LoVo (cell line): ENCODE measurements at regions not wholly inside any gene's neighbourhood (a gene's known extent, or its start where the extent isn't known, plus 50 kb on each side); places are given as distances from the start of the nearest gene placed in this dataset.

Source experiments
- DNase-seq: peaks from one replicate; pipeline ENCODE4 v3.0.0-alpha.2; 2016; ENCODE audit warnings: low spot score

DNA sequence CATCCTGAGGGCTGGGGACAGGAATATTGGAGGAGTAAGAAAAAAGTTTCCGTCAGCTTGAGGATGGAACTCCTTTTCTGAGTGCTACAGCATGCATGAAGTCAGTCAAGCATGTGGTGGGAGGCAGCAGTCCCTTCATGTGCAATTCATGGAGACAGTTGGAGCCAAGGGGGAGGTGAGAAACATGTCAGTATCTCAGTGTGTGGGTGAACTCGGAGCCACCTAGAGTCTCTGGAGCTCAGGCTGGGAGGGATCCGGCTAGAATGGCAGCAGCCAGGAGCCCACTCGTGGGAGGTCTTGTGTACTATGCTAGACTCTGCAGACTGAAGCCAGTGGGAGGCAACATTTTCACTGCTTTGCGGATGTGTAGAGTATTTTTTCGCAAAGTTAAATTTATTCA lies 60.3 kb downstream of the AVPR1A start:
- DNase-seq: no peak

DNA sequence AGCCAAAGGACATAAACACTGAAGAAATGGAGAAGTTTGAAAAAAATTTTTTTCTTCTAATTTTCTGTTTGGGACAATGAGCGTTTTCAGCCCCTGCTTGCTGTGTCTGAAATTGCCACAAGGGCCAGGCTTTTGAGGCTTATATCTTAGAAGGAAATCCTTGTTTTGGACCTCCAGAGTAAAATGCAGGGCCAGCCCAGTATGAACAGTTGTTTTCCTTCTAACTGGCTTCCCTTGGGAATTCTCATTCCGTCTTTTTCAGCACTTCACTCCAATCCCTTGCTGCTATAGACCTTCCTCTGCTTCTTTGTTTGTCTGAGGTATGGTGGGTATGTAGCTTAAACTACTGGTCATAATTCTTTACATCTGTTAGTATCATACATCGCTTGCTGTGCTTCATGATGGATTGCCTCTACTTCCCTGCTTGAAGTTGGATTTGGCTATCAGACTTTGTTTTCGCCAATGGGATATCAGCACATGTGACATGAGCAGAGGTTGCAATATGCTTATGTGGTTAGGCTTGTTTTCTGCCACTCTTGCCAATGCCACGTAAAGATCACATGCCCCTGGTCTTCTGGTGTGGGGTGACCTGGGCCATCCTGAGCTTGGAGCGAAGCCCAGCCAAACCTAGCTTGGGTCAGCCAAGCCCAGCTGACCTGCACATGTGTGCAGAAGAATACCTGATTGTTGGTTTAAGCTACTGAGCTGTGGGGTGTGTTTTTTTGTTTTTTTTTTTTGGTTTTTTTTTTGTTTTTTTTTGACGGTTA lies 64.7 kb downstream of the AVPR1A start:
- no peak for DNase-seq

DNA sequence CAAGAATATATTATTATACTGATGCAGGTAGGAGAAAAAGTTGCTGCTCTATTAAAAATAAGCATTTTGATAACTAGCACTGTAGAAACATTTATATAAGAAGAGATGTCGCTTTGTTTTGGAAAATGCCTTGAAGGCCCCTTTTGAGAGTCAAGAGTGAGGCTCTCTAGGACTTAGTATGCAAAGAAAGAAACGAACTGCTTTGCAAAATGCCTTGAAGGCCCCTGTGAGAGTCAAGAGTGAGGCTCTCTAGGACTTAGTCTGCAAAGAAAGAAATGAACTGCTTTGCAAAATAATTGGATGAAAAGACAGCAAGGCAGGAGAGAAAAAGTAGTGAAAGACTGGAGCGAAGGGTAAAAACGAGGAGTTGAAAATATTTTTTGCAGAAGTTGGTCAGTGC lies 65.9 kb downstream of the AVPR1A start:
- no peak for DNase-seq

DNA sequence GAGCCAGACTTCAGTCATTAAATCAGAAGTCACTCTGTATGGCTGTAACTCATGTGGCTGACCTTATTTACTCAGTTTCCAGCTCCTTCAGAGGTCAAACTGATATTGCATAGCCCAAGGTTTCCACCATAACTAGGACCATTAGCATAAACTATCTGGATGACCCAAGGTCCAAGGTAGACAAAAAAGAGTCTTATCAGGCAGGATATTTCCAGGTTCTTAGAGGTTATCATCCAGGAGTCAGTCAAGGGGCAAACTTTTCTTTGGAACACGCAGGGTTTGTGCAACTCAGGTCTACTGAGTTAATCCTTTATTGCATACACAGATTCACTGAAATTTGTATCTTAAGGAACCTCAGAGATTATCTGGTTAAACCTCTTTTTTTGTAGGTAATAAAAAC lies 66.5 kb downstream of the AVPR1A start:
- no peak for DNase-seq

DNA sequence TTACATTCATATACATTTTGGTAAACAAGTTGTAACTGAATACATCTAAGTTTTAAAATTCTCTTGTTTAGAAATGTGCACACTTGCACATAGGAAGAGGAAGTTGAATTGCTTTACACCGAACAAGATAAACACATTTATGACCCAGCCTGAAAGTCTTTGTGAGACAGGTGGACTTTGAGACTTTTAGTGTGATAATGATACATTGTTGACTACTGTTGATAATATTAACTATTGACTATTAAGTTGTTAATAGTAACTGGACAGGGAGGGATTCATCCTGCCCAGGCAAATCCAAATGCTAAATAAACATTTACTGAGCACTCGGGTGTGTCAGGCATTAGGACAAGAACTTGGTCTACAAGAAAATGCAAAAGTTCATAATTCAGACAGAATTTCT lies 68.0 kb downstream of the AVPR1A start:
- DNase-seq: no peak

DNA sequence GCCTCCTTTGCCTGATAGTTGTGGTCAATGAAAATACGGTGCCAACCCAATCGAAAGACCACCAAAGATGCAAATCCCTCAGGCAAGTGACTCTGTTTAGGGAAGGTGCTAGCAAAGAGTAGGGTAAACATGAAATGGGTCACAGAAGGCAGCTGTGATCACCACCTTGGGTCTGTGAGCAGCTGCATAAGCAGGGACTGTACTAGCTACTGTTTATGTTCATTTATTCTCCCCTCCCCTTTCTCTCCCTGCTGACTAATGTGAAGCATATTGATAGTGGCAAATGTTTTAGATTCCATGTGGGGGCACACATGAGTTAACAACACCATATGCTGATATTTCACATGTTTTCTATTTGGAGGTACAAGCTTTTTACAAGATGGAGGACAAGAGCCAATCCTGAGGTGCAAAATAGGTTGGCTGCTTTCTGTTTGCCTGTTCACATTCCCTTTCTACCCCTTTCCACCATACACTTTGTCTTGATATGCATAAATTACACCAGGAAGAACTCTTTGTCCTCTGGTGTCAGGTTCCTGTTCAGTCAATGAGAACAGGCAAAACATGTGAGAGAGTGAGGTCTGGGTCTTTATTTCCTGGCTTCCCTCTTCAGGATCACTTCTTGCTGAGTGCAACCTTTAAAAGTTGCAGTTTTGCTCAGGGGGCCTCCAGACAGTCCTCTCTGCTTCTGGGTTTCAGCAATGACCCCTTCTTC lies 71.1 kb downstream of the AVPR1A start:
- DNase-seq: no peak

DNA sequence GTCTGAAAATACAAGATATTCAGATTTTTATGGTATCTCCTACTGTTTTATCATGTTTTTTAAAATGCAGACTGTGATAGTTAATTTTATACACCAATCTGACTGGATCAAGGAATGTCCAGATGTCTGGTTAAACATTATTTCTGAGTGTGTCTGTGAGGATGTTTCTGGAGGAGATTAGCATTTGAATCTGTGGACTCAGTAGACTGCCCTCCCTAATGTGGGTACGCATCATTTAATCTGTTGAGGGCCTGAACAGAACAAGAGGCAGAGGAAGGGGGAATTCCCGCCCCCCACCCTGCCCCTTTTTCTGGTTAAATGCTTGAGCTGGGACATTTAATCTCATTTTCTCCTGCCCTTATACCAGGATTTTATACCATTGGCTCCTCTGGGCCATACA lies 72.1 kb downstream of the AVPR1A start:
- DNase-seq: no peak

DNA sequence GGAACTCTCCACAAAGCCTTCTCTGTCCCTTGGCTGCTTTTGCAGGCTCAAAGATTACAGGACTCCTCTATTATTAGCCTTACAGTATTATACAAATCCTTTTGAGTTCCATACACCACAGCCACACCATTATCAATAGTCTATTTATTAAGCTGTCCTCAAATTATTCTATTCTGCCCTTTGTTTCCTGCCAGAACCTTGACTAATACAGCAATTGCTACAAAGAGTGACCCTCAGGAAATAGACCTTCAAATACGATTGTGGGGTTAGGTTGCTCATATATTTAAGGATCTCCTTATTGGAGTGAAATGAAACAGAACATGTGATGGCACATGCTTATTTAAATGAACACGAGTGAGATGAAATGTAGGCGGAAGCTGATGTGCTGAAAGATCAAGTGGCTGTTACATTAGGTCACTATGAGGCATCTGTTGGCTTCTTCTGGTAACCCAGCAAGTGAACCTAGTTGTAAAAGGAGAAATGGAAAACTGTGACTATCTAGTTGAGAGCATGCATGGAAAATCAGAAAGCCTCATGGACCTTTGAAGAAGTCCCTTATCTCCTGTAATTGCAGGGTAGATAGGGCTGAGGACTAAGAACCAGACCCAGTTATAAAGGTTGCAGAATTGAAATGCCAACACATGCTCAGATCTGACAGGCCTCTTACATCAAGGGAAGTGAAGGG lies 75.5 kb downstream of the AVPR1A start:
- no peak for DNase-seq

DNA sequence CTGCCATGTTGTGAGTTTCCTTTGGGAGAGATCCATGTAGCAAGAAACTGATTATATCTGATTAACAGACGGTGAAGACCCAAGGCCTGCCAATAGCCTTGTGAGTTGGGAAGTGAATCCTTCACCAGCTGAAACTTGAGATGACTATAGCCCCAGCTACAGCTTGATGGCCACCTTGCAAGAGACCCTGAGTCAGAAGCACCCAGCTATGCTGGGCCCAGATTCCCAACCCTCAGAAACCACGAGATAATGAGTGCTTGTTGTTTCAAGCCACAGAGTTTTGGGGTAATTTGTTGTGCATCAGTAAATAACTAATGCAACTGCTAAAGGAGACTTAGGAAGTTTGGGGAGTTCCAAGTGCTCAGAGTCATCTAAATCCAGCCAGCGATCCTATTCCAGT lies 80.3 kb downstream of the AVPR1A start:
- DNase-seq: no peak

DNA sequence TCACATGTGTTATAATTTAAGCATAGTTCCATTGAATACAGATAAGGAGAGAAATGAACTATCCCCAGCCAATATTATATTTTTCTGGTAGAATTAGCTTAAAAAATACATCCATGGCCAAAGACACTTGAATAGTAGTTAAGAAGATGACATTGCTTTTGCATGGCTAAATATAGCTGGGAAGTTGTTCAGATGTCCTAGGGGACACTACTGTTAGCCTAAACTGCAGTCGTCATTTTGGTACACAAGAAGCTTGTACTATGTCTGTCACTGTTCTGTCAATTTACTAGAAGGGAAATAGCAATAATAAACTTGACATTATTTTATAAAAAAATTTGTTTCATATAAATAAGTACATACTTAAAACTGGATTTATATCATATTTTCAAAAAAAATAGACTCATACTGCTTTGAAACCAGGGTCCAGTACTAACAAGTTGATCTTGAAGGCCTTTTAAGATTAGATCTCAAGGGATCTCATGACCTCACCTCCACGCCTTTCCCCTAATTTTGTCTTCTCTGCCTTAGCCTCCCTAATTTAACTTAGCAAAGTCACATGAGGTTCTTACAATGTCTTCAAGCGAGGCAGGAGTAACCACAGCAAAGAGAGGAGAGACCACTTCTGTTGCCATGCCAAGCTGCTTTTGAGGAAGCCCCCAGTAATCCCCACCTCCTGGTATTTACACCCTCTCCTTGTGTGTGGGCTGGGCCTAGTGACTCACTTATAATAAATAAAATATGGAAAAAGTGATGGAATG lies 81.0 kb downstream of the AVPR1A start:
- DNase-seq: no peak

DNA sequence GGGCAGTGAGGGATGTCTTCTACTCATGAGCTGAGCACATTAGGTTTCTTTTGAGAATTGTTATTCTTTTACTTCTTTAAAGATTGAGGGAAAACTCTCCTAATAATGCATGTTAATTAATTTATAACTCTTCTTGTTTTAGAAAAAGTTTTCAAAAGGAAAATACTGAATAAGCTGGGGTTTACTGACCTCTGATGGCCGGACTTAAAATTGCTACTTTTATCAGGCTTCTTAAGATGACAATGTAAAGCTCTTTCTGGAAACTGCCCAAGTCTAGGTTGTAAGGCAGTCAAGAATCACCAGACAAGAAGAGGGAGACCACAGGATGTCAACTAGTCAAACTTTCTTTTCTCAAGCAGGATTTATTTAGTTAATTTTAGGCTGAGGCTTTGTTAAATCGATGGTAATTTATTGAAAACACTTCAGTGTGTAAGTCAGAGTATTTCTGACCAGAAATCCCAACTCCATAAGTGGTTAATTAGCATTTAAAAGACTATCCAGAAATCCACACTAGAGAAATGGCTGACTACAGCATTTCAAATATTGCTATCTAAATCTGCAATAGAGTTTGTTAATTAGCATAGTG lies 82.1 kb downstream of the AVPR1A start:
- peak; percentile 78 for DNase-seq

DNA sequence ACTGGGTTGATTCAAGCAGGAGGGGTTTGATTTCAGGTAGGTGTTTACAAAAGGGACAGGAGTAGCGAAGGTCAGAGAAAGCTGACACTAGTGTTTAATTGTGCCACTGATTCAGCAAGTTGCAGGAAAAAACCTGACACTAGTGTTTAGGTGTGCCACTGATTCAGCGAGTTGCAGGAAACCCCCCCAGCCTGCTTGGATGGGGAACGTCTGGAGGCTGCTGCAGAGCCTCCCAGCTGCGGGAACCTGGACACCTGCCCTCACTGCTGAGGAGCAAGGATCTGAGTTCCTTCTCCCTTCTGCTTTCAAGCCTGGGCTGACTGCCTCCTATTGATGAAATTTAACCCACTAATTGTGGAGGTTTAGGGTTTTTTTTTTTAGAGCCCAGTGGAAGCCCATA lies 84.2 kb downstream of the AVPR1A start:
- no peak for DNase-seq

DNA sequence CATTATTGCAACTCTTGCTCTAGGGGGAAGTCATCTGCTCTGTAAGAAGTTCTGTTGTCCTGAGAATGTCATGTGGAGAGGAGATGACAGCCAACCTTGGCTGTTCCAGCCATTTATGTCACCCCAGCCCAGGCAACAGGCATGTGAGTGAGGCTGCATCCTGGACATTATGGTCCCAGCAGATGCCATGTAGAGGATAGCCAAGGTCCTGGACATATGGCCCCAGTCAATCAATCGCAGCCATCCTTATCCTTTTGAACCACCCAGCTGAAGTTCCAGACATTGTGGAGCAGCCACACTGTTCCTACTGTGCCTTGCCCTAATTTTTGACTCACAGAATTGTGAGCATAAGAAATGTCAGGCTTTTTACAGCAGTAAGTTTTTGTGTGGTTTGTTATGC lies 84.9 kb downstream of the AVPR1A start:
- DNase-seq: no peak

DNA sequence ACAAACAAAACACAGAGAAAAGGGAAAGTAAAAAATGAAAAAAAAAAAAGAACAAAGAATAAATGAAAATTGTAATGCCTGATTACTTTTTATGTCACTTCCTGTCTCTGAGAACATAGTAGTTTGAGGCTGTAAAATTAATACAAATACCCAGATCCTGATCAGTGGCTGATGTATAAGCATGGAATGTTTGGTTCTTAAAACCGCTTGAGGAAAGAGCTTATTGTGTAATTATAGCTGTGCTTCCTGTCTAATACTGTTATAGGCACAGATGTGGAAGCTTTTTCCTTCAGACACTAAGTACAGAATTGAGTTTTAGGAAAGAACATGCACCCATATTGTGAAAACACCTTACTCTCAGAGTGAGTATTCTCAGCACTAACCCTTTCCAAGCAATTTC lies 86.9 kb downstream of the AVPR1A start:
- DNase-seq: no peak

DNA sequence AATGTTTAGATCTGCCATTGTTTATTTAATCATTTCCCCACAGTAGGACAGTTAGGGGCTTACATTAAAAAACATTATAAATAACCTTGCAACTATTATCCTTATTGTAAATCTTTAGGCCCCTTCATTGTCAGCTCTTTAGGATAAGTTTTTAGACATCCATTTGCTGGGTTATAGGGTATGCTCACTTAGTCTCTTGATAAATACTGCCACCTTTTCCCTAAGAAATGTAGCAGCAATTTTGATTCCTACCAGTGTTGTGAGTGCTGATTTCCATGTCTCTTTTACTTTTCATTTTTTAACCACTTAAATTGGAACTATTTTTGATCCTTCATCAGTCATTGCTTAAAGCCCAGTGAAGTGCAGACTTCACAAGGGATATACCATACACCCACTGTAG lies 94.4 kb downstream of the AVPR1A start:
- no peak for DNase-seq

DNA sequence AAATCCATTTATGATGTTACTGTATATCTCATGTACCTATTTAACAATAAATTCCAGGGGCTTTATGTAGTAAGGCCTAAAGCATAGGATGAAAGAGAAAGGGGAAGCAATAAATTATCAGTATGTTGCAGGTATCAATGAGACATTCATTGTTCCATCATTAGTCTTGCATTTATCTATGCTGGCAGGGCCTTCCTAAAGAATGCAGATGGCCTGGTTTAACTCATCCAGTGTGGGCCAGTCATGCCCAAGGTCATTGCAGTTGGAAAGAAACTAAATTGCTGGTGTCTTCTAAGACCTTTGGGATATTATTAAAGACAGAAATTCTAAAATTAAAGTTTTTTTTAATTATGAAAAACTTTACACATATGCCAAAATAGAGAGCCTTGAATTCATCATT lies 98.3 kb downstream of the AVPR1A start:
- no peak for DNase-seq

DNA sequence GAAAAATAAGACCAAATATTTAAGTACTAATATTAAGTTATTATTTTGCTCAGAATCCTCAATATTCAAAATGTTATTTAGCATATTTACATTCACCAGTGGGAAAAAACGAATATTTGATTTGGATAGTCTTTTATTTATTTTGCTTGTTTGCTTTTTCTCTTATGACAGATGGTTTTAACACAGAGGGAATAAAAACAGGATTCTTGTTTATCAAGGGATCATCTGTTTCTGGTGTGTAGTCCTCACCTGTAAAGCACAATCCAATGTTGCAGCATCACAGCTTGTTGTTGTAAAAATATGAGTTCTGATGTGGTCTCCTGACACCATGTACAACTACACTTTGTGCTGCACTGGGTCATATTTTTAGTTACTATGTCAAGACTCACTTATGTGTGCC lies 103.9 kb downstream of the AVPR1A start:
- no peak for DNase-seq

DNA sequence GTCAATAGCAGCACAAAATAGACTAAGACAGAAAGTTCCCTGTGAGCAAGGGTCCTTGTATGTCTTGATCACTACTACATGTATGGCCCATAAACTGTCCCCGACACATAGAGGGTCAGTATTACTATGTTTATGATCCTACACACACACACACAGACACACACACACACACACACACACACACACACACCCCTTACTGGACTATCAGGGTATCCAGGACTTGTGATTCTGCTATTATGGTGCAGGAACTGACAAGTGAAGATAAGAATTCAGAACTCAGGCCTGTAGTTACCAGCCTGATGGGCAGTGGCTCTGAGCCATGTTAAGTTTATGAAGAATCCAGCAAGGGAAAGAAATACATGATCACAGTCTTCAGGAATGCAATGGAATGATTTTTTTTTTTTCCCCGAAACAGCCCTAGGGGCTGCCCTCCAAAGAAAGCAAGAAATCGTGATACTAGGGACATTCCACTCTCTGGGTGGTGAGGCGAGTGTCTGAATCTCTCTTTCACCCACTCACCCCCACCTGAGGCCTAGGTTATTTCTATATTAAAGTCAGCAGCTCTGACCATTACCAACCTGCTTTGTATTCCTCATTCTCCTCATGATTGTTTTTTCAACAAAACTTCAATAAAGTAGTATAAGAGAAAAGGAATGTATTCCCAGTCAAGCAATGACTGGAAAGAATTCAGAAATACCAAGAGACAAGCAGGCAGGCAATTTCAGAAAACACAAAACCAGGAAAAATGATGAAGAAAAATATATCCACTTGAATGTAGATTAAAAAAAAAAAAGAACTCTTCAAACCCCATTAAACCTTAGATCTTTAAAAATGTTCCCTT lies 105.8 kb downstream of the AVPR1A start:
- DNase-seq: no peak

DNA sequence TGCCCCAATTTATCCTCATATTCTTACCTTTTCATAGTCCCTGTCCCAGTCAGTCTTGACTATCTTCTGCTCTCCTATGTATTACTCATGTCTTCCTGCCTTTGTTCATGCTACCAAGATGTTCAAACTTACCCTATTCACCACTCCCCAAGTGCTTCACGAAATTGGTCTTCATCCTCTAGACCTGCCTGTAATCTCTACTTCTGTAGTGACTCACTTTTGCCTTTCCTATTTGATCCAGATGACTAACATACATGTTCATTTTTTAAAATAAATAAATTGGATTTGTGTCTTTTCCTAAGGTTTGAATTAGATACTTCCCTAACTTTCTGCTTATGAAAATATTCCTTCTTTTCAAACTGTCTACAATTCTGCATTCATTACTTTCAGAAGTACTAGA lies 107.7 kb upstream of the PPM1H start:
- no peak for DNase-seq

DNA sequence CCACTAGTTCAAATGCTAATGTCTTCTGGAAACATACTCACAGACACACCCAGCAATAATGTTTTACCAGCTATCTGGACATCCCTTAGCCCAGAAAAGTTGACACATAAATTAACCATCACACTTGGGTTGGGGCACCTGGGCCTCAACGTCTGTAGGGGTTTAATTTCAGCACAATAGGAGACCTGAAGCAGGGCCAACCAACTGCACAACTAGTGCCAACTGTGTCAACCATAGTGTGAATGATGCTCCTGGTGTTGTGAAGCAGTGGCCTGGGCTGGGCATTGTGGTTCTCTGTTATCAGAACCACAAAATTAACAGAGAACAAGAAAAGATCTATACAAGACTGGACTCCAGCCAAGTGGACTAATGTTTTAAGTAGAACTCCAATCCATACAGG lies 106.7 kb upstream of the PPM1H start:
- DNase-seq: no peak

DNA sequence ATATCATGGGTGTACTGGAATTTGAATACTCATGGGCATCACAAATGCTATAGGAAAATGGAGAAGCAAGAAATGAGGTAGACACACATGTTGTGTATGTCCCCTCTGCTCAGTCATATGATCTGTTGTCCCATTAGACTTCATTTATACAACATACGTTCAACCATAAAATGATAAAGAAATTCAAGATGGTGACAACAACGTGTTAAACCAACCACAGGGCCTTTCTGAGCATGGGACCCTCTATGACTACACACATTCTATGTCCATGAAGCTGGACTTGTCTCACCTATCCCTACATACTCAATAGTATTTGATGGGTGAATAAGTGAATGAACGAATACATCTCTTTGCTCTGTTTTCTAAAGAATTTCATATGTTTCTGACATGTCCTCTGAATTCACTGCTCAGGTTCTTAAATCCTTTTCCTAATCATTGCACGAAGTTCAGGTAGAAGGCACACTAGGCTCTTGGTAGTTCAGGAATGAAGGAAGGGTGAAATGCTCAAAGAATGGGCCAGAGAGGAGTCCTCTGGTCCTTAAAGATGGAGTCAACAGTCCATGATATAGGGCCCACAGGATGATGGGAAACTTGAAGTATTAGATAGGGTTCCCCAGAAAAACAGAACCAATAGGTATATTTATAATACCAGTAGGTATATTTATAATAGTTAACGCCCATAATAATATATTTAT lies 105.7 kb upstream of the PPM1H start:
- DNase-seq: no peak
